Astrocyte (in vitro differentiated cells and primary cell): ENCODE measurements at regions not wholly inside any gene's neighbourhood (a gene's known extent, or its start where the extent isn't known, plus 50 kb on each side); places are given as distances from the start of the nearest gene placed in this dataset.

Experiments used
- CTCF ChIP-seq: IDR thresholded peaks from 2 replicates; pipeline ENCODE4 v1.5.1; 2011; ENCODE audit warnings: low read depth, mild to moderate bottlenecking, inconsistent platforms, low read length, moderate library complexity; ENCODE audit not compliant: insufficient read depth
- EZH2 ChIP-seq: IDR thresholded peaks from 2 replicates; pipeline ENCODE4 v1.6.1; 2012; ENCODE audit warnings: mild to moderate bottlenecking, low read length, inconsistent platforms; ENCODE audit not compliant: insufficient read depth

GRCh38 chr5:30113542-30113941, 1079.9 kb upstream of the CDH6 start:
- TF ChIP-seq CTCF: no peak
- no peak for TF ChIP-seq EZH2
